GM12891 (cell line): ENCODE measurements at regions not wholly inside any gene's neighbourhood (a gene's known extent, or its start where the extent isn't known, plus 50 kb on each side); places are given as distances from the start of the nearest gene placed in this dataset.

ENCODE experiments used
- DNase-seq: peaks from one replicate; pipeline ENCODE4 v3.0.0; 2011; ENCODE audit warnings: low spot score; ENCODE audit not compliant: insufficient read length
- FAIRE-seq: peaks from 2 replicates; lab custom pipeline; 2011; peaks lifted over from hg19 to GRCh38; lab: Jason Lieb, UNC
- PAX5 ChIP-seq: IDR thresholded peaks from 2 replicates; pipeline ENCODE4 v1.6.1; 2011; ENCODE audit warnings: low read length, moderate library complexity, mild to moderate bottlenecking; ENCODE audit not compliant: insufficient read depth, severe bottlenecking
- POLR2A ChIP-seq: IDR thresholded peaks from 2 replicates; pipeline ENCODE4 v1.6.1; 2011; ENCODE audit warnings: low read depth, low read length, control low read depth
- POLR2AphosphoS5 ChIP-seq: IDR thresholded peaks from 2 replicates; pipeline ENCODE4 v1.6.1; 2011; ENCODE audit warnings: low read depth, low read length, control low read depth
- POU2F2 ChIP-seq: IDR thresholded peaks from 2 replicates; pipeline ENCODE4 v1.6.1; 2011; ENCODE audit warnings: low read depth, mild to moderate bottlenecking, control low read depth, low read length, moderate library complexity
- SPI1 ChIP-seq: IDR thresholded peaks from 2 replicates; pipeline ENCODE4 v1.6.1; 2011; ENCODE audit warnings: low read depth, low read length, control low read depth
- TAF1 ChIP-seq: IDR thresholded peaks from 2 replicates; pipeline ENCODE4 v1.6.1; 2011; ENCODE audit warnings: low read depth, low read length, control low read depth

- FAIRE-seq (no peak), DNase-seq (no peak)
- no peak for TF ChIP-seq SPI1
- no peak for TF ChIP-seq POU2F2
- TF ChIP-seq PAX5, result no peak
- no peak for TF ChIP-seq POLR2AphosphoS5
- no peak for TF ChIP-seq TAF1
Observed at GRCh38 chr6:113181164-113181563, 676.0 kb upstream of the MARCKS start.

GRCh38 chr6:113182370-113183141, 674.6 kb upstream of the MARCKS start:
- DNase-seq (no peak), FAIRE-seq (no peak)
- no peak for TF ChIP-seq POLR2AphosphoS5
- no peak for TF ChIP-seq SPI1
- no peak for TF ChIP-seq PAX5
- TF ChIP-seq POLR2A, result no peak
- no peak for TF ChIP-seq POU2F2
- TF ChIP-seq TAF1, result no peak

DNA sequence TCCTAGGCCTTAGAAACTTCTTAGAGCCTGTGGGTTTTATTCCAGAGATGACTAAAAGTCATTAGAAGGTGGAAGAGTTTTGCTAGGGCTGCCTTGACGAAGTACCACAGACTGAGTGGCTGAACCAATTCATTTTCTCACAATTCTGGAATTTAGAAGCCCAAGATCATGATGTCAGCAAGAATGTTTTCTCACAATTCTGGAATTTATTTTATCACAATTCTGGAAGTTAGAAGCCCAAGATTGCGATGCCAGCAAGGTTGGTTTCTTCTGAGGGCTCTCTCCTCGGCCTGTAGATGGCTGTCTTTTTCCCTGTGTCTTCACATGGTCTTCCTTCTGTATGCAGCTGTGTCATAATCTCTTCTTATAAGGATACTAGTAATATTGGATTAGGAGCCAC, 672.9 kb upstream of the MARCKS start:
- no peak for DNase-seq
- FAIRE-seq, result no peak
- TF ChIP-seq TAF1, result no peak
- TF ChIP-seq PAX5, result no peak
- no peak for TF ChIP-seq POLR2AphosphoS5
- no peak for TF ChIP-seq SPI1
- TF ChIP-seq POU2F2, result no peak
- TF ChIP-seq POLR2A, result no peak

GRCh38 chr6:113184736-113185135, 672.4 kb upstream of the MARCKS start:
- DNase-seq (no peak), FAIRE-seq (no peak)
- TF ChIP-seq POU2F2 (no peak), TAF1 (no peak), POLR2AphosphoS5 (no peak), POLR2A (no peak)

DNA sequence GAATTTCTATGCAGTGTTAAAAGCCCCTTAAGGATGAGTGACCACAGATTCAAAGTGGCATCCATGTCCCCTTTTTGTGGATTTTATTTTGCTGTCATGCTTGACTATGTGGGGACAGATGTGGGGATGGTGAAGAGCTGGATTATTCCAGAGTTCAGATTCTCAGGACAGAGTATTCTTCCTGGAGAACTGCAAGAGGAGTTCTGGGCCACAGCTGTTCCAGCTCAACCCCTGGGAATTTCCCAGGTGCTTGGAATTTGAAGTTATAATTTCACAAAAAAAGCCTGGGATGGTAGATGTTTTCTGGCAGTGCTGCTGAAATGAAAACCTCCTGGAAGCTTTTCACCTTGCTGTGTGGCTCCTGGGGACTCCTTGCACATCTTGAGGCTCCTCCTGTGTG, 671.8 kb upstream of the MARCKS start:
- DNase-seq, result no peak
- no peak for FAIRE-seq
- TF ChIP-seq POLR2A (no peak), POU2F2 (no peak), SPI1 (no peak), PAX5 (no peak), TAF1 (no peak), POLR2AphosphoS5 (no peak)

DNA sequence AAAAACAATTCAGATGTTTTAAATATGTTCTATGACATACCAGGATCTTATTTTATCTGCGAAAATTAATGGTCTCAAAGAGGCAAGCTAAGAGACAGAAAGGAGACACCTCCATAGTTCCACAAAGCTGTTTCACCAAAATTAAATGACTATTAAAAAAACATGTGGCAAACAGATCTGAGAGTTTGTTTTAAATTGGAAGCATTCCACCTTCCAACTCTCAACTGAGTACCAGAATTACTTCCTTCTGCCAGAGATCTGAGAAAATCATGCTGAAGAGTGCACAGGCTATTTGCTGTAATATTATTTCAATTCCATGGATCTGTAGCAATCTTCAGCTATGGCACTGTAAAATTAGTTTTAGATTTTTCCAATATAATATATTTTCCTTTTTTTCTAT, 669.5 kb upstream of the MARCKS start:
- DNase-seq (no peak), FAIRE-seq (no peak)
- no peak for TF ChIP-seq SPI1
- TF ChIP-seq PAX5, result no peak
- TF ChIP-seq TAF1, result no peak
- no peak for TF ChIP-seq POU2F2
- no peak for TF ChIP-seq POLR2AphosphoS5
- TF ChIP-seq POLR2A, result no peak

- FAIRE-seq, result no peak
- no peak for TF ChIP-seq PAX5
- no peak for TF ChIP-seq SPI1
- no peak for TF ChIP-seq POLR2AphosphoS5
- TF ChIP-seq POLR2A, result no peak
- no peak for TF ChIP-seq TAF1
- no peak for TF ChIP-seq POU2F2
- no peak for DNase-seq
Observed at GRCh38 chr6:113188962-113189361, 668.2 kb upstream of the MARCKS start.

- FAIRE-seq, result no peak
- no peak for DNase-seq
- TF ChIP-seq POU2F2 (no peak), POLR2AphosphoS5 (no peak), TAF1 (no peak), SPI1 (no peak)
Observed at GRCh38 chr6:113190170-113190569, 667.0 kb upstream of the MARCKS start.

GRCh38 chr6:113194090-113194489, 663.1 kb upstream of the MARCKS start:
- TF ChIP-seq PAX5, result no peak
- no peak for TF ChIP-seq TAF1
- TF ChIP-seq POLR2A, result no peak
- TF ChIP-seq POU2F2, result no peak
- no peak for TF ChIP-seq POLR2AphosphoS5
- TF ChIP-seq SPI1, result no peak
- FAIRE-seq, result no peak

GRCh38 chr6:113202852-113203714, 654.1 kb upstream of the MARCKS start:
- no peak for FAIRE-seq
- DNase-seq, result no peak
- TF ChIP-seq TAF1, result no peak
- TF ChIP-seq PAX5, result no peak
- TF ChIP-seq POLR2AphosphoS5, result no peak
- TF ChIP-seq SPI1, result no peak

More at GRCh38 chr6:113194090-113194489, 663.1 kb upstream of the MARCKS start:
- DNase-seq, result no peak

GRCh38 chr6:113203715-113204110, 653.4 kb upstream of the MARCKS start:
- FAIRE-seq (no peak), DNase-seq (no peak)
- TF ChIP-seq PAX5 (no peak), POLR2A (no peak), POLR2AphosphoS5 (no peak), POU2F2 (no peak), SPI1 (no peak), TAF1 (no peak)
